Muscle of leg (tissue), 3 donors: ENCODE measurements at regions not wholly inside any gene's neighbourhood (a gene's known extent, or its start where the extent isn't known, plus 50 kb on each side); places are given as distances from the start of the nearest gene placed in this dataset.

Source experiments
- DNase-seq: peaks from one replicate; pipeline ENCODE4 v3.0.0; 2013
- H3K27ac ChIP-seq: one replicate; pipeline ENCODE4 v1.5.1; 2013; ENCODE audit warnings: mild to moderate bottlenecking, low read length, control low read depth
- H3K27me3 ChIP-seq: one replicate; pipeline ENCODE4 v1.6.1; 2013; ENCODE audit warnings: low read length; ENCODE audit not compliant: control insufficient read depth, insufficient read depth
- H3K36me3 ChIP-seq: one replicate; pipeline ENCODE4 v1.6.1; 2013; ENCODE audit warnings: low read length; ENCODE audit not compliant: control insufficient read depth, insufficient read depth
- H3K4me1 ChIP-seq: one replicate; pipeline ENCODE4 v1.6.1; 2013; ENCODE audit warnings: low read length; ENCODE audit not compliant: control insufficient read depth, insufficient read depth
- H3K4me3 ChIP-seq: one replicate; pipeline ENCODE4 v1.5.1; 2013; ENCODE audit warnings: low read length, control low read depth
- H3K9me3 ChIP-seq: replicated peaks from 2 replicates; pipeline ENCODE4 v1.6.1; 2013; ENCODE audit warnings: low read depth, low read length; ENCODE audit not compliant: control insufficient read depth
- WGBS: methylation state at CpG from one replicate; pipeline ENCODE4 v1.1.5; 2013; ENCODE audit warnings: missing lambda C conversion rate; ENCODE audit not compliant: insufficient coverage; 5-methylcytosine and 5-hydroxymethylcytosine counted together

- 87% methylated on average over 13 of the region's 14 CpGs for WGBS
- H3K36me3 ChIP-seq = no peaks in the 10 kb centered on the region
- H3K4me1 ChIP-seq = peaks cover 59% of the 10 kb centered on the region
- no peak overlapping the region for H3K27ac ChIP-seq
- H3K27me3 ChIP-seq = no peaks in the 10 kb centered on the region
- H3K9me3 ChIP-seq = peaks cover 2% of the 10 kb centered on the region
- H3K4me3 ChIP-seq = no peak overlapping the region
- DNase-seq = no peak
Measured at GRCh38 chr12:124718036-124718435, 145.6 kb downstream of the SCARB1 start.

DNA sequence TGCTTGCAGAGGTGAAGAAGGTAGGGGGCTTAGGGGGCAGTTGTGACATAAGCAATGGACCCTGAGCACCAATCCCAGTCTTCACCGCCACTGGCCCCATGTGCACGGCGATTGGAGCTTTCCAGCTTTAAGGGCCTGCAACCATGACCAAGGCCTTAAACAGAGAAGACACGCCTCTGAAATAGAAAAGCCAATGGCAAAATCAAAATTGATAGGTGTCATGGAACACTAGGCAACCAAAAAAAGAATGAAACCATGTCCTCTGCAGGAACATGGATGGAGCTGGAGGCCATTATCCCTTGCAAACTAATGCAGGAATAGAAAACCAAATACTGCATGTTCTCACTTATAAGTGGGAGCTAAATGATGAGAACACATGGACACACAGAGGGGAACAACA, 146.3 kb downstream of the SCARB1 start:
- no peak for DNase-seq
- Histone ChIP-seq H3K9me3 (no peaks in the 10 kb centered on the region), H3K4me3 (no peak overlapping the region), H3K27ac (no peak overlapping the region), H3K36me3 (no peaks in the 10 kb centered on the region), H3K27me3 (no peaks in the 10 kb centered on the region), H3K4me1 (peaks cover 62% of the 10 kb centered on the region)
- 100% methylated on average over 4 of the region's 4 CpGs for WGBS

- H3K4me3 ChIP-seq = no peak overlapping the region
Measured at GRCh38 chr12:124716208-124717130, 147.2 kb downstream of the SCARB1 start.

DNA sequence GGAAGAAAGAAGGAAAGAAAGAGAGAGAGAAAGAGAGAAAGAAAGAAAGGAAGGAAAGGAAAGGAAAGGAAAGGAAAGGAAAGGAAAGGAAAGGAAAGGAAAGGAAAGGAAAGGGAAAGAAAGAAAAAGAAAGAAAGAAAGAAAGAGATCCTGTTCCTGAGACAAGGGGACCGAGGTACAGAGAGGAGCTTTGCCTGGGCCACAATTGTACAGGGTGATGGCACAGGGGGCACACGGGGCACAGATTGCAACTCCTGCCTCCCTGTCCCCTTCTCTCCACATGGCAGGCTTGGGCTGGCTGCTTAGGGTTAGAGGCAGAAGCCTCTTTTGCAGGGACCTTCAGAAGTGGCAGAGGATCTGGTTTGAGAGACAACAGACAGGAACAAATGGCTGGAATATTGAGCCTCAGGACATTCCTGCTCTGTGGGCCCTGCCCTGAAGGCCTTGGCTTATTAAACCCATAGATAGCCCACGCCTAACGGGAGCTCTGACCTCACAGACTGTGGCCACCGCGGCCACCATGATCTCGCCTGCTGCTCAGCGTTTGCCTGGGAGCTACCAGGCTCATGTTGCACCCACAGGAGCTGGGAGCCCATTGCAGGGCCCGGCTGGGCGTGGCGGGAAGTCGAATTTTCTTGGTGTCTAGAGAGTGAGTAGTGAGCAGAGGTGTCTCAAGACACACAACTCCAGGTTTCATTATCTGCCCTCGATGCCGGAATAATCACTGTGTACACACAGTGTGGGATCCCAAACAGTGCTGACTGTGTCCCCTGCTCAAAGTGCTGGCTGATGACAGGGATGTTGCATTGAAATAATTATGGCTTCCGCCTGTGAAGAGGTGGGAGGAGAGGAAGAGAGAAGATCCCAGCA, 147.9 kb upstream of the NCOR2 start:
- H3K4me3 ChIP-seq = no peak overlapping the region
- no peaks in the 10 kb centered on the region for H3K36me3 ChIP-seq
- no peaks in the 10 kb centered on the region for H3K9me3 ChIP-seq
- peak overlapping the region; percentile 51 for H3K27ac ChIP-seq
- WGBS = 55% methylated on average over 7 of the region's 15 CpGs
- H3K27me3 ChIP-seq = no peaks in the 10 kb centered on the region
- H3K4me1 ChIP-seq = peaks cover 44% of the 10 kb centered on the region
- no peak for DNase-seq

More at GRCh38 chr12:124716208-124717130, 147.2 kb downstream of the SCARB1 start:
- 76% methylated on average over 20 of the region's 22 CpGs for WGBS
- no peaks in the 10 kb centered on the region for H3K9me3 ChIP-seq
- no peaks in the 10 kb centered on the region for H3K36me3 ChIP-seq
- H3K4me1 ChIP-seq = peaks cover 55% of the 10 kb centered on the region
- H3K27ac ChIP-seq = no peak overlapping the region
- no peaks in the 10 kb centered on the region for H3K27me3 ChIP-seq
- DNase-seq = no peak

- H3K27me3 ChIP-seq = no peaks in the 10 kb centered on the region
- H3K9me3 ChIP-seq = no peaks in the 10 kb centered on the region
- no peak overlapping the region for H3K4me3 ChIP-seq
- H3K27ac ChIP-seq = peak overlapping the region; percentile 92
- 32% methylated on average over 16 of the region's 17 CpGs for WGBS
- DNase-seq = peak; percentile 96
- H3K4me1 ChIP-seq = peaks cover 37% of the 10 kb centered on the region
- no peaks in the 10 kb centered on the region for H3K36me3 ChIP-seq
Measured at GRCh38 chr12:124713436-124714082, 146.1 kb upstream of the NCOR2 start.

DNA sequence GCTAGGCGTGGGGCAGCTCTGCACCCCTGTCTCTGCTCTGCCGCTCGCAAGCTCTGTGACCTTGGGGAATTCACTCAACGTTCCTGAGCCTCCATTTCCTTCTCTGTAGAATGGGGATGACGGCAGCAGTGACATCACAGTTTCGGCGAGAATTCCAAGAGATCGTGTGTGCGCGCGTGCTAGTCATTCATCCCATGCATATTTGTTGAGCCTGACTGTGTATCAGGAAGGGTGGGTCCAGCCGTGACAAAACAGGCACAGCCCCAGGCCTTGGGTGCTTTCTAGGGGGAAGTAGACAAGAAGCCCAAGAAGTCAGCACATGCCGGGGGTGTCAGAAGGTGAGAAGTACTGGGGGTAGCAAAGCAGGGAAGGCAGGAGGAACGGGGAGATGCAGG, 145.6 kb upstream of the NCOR2 start:
- peak; percentile 69 for DNase-seq
- 72% methylated on average over 10 of the region's 14 CpGs for WGBS
- H3K27ac ChIP-seq = peak overlapping the region; percentile 92

GRCh38 chr12:124711344-124711743, 143.9 kb upstream of the NCOR2 start:
- 51% methylated on average over 8 of the region's 11 CpGs for WGBS
- Histone ChIP-seq H3K36me3 (no peaks in the 10 kb centered on the region), H3K27me3 (no peaks in the 10 kb centered on the region), H3K4me1 (peaks cover 34% of the 10 kb centered on the region), H3K9me3 (peaks cover 5% of the 10 kb centered on the region), H3K4me3 (no peak overlapping the region), H3K27ac (no peak overlapping the region)
- no peak for DNase-seq

More for the DNA sequence above, 145.6 kb upstream of the NCOR2 start:
- Histone ChIP-seq H3K36me3 (no peaks in the 10 kb centered on the region), H3K9me3 (no peaks in the 10 kb centered on the region), H3K4me1 (peaks cover 37% of the 10 kb centered on the region), H3K27me3 (no peaks in the 10 kb centered on the region), H3K4me3 (no peak overlapping the region)

DNA sequence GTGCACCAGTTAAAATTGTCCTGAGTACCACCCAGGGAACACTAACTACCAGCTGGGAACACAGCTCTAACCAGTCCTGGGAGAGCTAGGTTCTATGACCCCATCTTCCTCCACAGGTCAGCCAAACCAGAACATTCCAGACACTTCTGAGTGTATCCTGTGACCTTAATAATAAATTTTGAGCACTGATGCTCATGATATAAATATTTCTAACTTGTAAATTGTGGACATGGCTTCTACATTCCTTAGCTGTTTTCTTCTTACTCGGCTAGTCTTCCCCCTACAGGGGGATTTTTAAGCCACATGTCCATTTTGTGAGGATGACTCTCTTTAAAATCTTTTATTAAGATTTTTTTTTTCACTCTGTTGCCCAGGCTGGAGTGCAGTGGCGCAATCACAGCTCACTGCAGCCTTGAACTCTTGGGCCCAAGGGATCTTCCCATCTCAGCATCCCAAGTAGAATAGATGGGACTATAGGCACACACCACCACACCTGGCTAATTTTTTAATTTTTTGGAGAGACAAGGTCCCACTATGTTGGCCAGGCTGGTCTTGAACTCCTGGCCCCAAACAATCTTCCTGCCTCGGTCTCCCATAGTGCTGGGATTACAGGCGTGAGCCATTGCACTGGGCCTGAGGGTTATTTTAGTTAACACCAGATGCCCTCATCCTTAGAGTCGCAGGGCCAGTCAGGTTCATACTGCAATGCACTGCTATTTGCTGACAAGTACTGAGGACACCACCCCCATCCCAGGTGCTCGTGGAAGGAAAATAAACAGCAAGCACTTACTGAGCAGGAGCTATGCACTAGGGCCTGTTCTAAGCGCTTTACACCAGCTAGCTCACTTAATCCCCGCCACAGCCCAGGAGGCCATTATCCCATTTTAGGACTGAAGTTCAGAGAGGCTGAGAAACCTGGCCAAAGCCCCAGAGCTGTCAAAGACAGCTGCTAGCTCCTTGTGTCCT, 142.6 kb upstream of the NCOR2 start:
- H3K4me3 ChIP-seq = no peak overlapping the region
- no peaks in the 10 kb centered on the region for H3K27me3 ChIP-seq
- H3K27ac ChIP-seq = no peak overlapping the region
- 79% methylated on average over 4 of the region's 8 CpGs for WGBS
- peaks cover 5% of the 10 kb centered on the region for H3K9me3 ChIP-seq
- peaks cover 29% of the 10 kb centered on the region for H3K4me1 ChIP-seq
- H3K36me3 ChIP-seq = no peaks in the 10 kb centered on the region
- DNase-seq = no peak

GRCh38 chr12:124707316-124707715, 139.9 kb upstream of the NCOR2 start:
- Histone ChIP-seq H3K4me1 (peaks cover 10% of the 10 kb centered on the region), H3K36me3 (no peaks in the 10 kb centered on the region), H3K4me3 (no peak overlapping the region), H3K27me3 (no peaks in the 10 kb centered on the region), H3K9me3 (peaks cover 5% of the 10 kb centered on the region), H3K27ac (no peak overlapping the region)
- no peak for DNase-seq
- 91% methylated on average over 8 of the region's 8 CpGs for WGBS
